ENCODE measurements at regions not wholly inside any gene's neighbourhood (a gene's known extent, or its start where the extent isn't known, plus 50 kb on each side); places are given as distances from the start of the nearest gene placed in this dataset.

DNA sequence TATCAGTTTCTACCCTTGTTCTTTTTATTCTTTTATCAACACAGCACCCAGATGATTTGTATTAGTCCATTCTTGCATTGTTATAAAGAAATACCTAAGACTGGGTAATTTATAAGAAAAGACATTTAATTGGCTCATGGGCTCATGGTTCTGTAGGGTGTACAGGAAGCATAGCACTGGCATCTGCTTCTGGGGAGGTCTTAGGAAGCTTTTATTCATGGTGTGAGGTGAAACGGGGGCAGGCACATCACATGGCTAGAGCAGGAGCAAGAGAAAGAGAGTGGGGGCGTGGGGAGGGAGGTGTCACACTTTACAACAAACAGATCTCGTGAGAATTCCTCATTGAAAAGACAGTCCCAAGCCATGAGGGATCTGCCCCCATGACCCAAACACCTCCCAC is 285.3 kb downstream of the SMARCA1 start:
- TF ChIP-seq EP300 (IDR thresholded peaks at IDR 0.05) (no peak), POLR2A (IDR thresholded peaks at IDR 0.05) (no peak), POLR2AphosphoS5 (IDR thresholded peaks at IDR 0.05) (no peak)
- TF ChIP-seq, protein P1, sequence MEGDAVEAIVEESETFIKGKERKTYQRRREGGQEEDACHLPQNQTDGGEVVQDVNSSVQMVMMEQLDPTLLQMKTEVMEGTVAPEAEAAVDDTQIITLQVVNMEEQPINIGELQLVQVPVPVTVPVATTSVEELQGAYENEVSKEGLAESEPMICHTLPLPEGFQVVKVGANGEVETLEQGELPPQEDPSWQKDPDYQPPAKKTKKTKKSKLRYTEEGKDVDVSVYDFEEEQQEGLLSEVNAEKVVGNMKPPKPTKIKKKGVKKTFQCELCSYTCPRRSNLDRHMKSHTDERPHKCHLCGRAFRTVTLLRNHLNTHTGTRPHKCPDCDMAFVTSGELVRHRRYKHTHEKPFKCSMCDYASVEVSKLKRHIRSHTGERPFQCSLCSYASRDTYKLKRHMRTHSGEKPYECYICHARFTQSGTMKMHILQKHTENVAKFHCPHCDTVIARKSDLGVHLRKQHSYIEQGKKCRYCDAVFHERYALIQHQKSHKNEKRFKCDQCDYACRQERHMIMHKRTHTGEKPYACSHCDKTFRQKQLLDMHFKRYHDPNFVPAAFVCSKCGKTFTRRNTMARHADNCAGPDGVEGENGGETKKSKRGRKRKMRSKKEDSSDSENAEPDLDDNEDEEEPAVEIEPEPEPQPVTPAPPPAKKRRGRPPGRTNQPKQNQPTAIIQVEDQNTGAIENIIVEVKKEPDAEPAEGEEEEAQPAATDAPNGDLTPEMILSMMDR (IDR thresholded peaks at IDR 0.05): no peak
- ATAC-seq: no peak
- no peaks in the 10 kb centered on the region for H3K36me3 ChIP-seq
- H3K27ac ChIP-seq: no peak overlapping the region
- no peak overlapping the region for H3K4me3 ChIP-seq
- no CpG with 5 or more reads among the region's 3 CpGs for WGBS, 2 donors (ENCODE audit: low coverage in 1 of 2)
- no peaks in the 10 kb centered on the region for H3K9me3 ChIP-seq
- H3K4me1 ChIP-seq: no peaks in the 10 kb centered on the region
- H3K27me3 ChIP-seq: no peaks in the 10 kb centered on the region

GRCh38 chrX:129235903-129236302 is 287.4 kb downstream of the SMARCA1 start:
- H3K27me3 ChIP-seq: no peaks in the 10 kb centered on the region
- H3K4me3 ChIP-seq: no peak overlapping the region
- WGBS, 2 donors (ENCODE audit: low coverage in 1 of 2): 10% methylated on average over 1 of the region's 1 CpG; no CpG with 5 or more reads in 1 of the 2 donors
- ATAC-seq: no peak
- H3K4me1 ChIP-seq: no peaks in the 10 kb centered on the region
- no peak for TF ChIP-seq POLR2AphosphoS5 (IDR thresholded peaks at IDR 0.05)
- TF ChIP-seq EP300 (IDR thresholded peaks at IDR 0.05): no peak
- TF ChIP-seq POLR2A (IDR thresholded peaks at IDR 0.05): no peak
- TF ChIP-seq, protein P1 (IDR thresholded peaks at IDR 0.05): no peak
- no peak overlapping the region for H3K27ac ChIP-seq
- no peaks in the 10 kb centered on the region for H3K9me3 ChIP-seq
- no peaks in the 10 kb centered on the region for H3K36me3 ChIP-seq

GRCh38 chrX:129233786-129234185 is 289.5 kb downstream of the SMARCA1 start:
- no peak for ATAC-seq
- Histone ChIP-seq H3K27me3 (no peaks in the 10 kb centered on the region), H3K4me1 (no peaks in the 10 kb centered on the region), H3K4me3 (no peak overlapping the region), H3K9me3 (no peaks in the 10 kb centered on the region), H3K27ac (no peak overlapping the region), H3K36me3 (no peaks in the 10 kb centered on the region)
- TF ChIP-seq POLR2A (IDR thresholded peaks at IDR 0.05): no peak
- TF ChIP-seq, protein P1 (IDR thresholded peaks at IDR 0.05): no peak
- TF ChIP-seq POLR2AphosphoS5 (IDR thresholded peaks at IDR 0.05): no peak
- no peak for TF ChIP-seq EP300 (IDR thresholded peaks at IDR 0.05)
- WGBS, 2 donors (ENCODE audit: low coverage in 1 of 2): no CpG with 5 or more reads among the region's 1 CpG

GRCh38 chrX:129230850-129231512 is 292.3 kb downstream of the SMARCA1 start:
- no peak overlapping the region for H3K27ac ChIP-seq
- no peaks in the 10 kb centered on the region for H3K36me3 ChIP-seq
- no peak for TF ChIP-seq POLR2A (IDR thresholded peaks at IDR 0.05)
- no peak for TF ChIP-seq POLR2AphosphoS5 (IDR thresholded peaks at IDR 0.05)
- TF ChIP-seq, protein P1 (IDR thresholded peaks at IDR 0.05): no peak
- no peak for TF ChIP-seq EP300 (IDR thresholded peaks at IDR 0.05)
- H3K9me3 ChIP-seq: no peaks in the 10 kb centered on the region
- no peak overlapping the region for H3K4me3 ChIP-seq
- no peaks in the 10 kb centered on the region for H3K4me1 ChIP-seq
- H3K27me3 ChIP-seq: no peaks in the 10 kb centered on the region
- no peak for ATAC-seq
- WGBS, 2 donors (ENCODE audit: low coverage in 1 of 2): 17 to 40% methylated on average over 1 of the region's 5 CpGs

- no peaks in the 10 kb centered on the region for H3K9me3 ChIP-seq
- no peak for ATAC-seq
- H3K27ac ChIP-seq: no peak overlapping the region
- no peaks in the 10 kb centered on the region for H3K36me3 ChIP-seq
- no peaks in the 10 kb centered on the region for H3K27me3 ChIP-seq
- TF ChIP-seq POLR2AphosphoS5 (IDR thresholded peaks at IDR 0.05) (no peak), EP300 (IDR thresholded peaks at IDR 0.05) (no peak)
- TF ChIP-seq, protein P1 (IDR thresholded peaks at IDR 0.05): no peak
- H3K4me1 ChIP-seq: no peaks in the 10 kb centered on the region
- H3K4me3 ChIP-seq: no peak overlapping the region
- WGBS, 2 donors (ENCODE audit: low coverage in 1 of 2): 29 to 67% methylated on average over 1 of the region's 1 CpG
Measured at GRCh38 chrX:129230168-129230567, 293.1 kb downstream of the SMARCA1 start.
